GM12872 (cell line): ENCODE measurements at regions not wholly inside any gene's neighbourhood (a gene's known extent, or its start where the extent isn't known, plus 50 kb on each side); places are given as distances from the start of the nearest gene placed in this dataset.

ENCODE experiments used
- TF ChIP-seq, protein P1 (sequence below): IDR thresholded peaks from 3 replicates; pipeline ENCODE4 v1.5.1; 2011; ENCODE audit warnings: low read depth, mild to moderate bottlenecking, low read length, moderate library complexity; ENCODE audit not compliant: insufficient read depth

DNA sequence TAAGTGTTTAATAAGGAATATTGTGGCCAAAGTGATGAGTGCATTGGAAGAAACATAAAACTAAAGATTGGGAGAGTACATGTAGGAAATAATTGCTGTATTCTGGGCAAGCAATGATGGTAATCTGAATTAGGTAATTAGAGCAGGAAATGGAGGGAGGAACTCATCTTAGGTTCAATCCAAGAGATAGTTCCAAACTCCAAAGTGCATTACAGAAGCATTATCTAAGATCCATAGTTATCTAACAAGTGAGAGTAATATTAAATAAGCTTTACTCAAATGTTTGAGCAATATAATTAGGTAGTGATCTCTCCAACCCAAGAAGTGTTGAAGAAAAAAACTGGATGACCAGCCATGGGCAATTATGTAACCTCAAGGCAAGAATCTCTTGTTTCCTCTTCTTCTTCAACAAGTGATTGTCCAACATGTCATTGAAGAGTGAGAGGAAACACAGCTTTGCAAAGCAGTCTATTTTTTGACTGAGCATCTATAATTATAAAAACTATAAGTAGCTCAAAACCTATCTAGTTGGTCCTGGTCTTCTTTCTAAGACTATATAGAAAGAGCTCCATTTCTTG lies 181.2 kb upstream of the TNFAIP3 start:
- TF ChIP-seq, protein P1, sequence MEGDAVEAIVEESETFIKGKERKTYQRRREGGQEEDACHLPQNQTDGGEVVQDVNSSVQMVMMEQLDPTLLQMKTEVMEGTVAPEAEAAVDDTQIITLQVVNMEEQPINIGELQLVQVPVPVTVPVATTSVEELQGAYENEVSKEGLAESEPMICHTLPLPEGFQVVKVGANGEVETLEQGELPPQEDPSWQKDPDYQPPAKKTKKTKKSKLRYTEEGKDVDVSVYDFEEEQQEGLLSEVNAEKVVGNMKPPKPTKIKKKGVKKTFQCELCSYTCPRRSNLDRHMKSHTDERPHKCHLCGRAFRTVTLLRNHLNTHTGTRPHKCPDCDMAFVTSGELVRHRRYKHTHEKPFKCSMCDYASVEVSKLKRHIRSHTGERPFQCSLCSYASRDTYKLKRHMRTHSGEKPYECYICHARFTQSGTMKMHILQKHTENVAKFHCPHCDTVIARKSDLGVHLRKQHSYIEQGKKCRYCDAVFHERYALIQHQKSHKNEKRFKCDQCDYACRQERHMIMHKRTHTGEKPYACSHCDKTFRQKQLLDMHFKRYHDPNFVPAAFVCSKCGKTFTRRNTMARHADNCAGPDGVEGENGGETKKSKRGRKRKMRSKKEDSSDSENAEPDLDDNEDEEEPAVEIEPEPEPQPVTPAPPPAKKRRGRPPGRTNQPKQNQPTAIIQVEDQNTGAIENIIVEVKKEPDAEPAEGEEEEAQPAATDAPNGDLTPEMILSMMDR: no peak

DNA sequence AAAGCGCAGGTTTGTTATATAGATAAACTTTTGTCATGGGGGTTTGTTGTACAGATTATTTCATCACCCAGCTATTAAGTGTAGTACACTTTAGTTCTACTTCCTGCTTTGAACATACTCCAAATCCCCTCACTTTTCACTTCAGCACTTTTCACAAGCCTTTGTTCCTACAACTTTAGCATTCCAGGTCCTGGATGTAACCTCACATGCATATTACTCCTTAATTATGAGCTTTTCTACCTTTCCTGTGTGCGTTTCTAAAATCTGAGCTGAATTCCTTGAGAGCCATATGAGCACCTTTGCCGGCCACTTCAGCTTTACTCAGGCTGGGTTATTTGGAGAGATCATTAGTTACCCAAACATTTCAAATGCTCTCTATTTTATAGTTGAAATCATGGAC lies 179.2 kb upstream of the TNFAIP3 start:
- TF ChIP-seq, protein P1: no peak

DNA sequence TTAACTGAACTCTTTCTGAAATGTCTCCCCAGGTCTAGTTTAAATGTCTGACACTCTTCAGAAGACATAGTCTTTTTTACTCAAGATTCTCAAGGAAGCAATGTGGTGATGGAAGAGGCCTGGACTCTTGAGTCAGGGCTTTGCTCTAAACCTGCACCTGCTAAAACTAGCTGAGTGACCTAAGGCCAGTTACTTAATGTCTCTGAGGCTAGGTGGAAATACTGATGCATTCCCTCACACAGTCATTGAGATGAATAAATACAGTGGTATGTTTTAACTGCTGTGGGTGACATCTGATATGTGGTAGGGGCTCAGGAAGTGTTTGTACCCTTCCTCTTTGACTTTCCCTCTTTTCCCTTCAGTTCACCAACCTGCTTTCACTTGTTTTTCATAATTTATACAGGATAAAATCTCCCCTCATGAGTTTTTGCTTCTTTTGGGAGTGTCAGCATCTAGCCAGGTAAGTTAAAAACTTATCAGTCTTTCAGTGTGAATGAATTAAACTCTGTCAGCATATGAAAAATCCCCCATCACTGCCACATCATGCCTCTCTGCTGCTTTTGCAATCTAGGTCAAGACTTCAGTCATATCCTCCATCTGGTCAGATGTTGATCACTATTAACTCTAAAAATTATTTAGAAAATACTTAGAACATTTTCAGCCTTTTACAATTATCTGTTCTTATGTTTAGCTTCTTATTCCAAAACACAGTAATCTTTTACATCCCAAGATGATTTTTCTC lies 178.7 kb upstream of the TNFAIP3 start:
- TF ChIP-seq, protein P1: no peak

DNA sequence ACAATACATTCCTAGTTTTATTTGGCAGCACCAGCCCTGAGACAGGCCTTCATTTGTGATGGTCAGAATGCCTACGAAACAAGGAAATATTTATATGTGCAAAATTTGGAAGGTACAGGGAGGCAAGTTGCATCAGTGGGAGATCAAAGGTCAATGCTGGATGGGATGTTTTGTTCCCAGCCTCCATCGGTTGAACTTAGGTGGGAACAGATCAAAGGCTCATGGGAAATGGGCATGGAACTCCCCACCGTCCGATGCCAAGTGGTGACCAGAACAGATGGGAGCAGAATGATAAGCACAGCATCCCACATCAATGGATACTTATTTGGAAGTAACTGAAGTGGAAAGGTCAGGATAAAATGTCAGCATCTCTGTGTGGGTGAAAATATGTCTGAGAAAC lies 177.7 kb upstream of the TNFAIP3 start:
- TF ChIP-seq, protein P1: no peak

DNA sequence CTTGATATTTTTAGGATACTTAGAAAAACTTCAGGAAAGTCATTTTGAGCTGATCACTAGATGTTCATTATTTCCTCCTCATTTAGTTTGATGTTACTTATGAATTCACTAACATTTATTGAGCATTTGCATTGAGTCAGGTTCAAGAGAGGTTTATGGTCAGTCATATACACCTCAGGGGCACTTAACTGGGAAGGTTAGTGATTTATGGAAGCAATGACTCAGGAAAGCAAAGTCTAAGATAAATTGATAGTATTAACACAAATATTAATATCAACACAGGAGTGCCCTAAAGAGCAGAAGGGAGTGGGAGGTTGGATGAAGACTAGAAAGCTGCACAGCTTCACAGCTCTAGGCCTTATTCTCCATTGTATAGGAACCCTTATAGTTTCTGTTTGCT lies 177.0 kb upstream of the TNFAIP3 start:
- TF ChIP-seq, protein P1: no peak

DNA sequence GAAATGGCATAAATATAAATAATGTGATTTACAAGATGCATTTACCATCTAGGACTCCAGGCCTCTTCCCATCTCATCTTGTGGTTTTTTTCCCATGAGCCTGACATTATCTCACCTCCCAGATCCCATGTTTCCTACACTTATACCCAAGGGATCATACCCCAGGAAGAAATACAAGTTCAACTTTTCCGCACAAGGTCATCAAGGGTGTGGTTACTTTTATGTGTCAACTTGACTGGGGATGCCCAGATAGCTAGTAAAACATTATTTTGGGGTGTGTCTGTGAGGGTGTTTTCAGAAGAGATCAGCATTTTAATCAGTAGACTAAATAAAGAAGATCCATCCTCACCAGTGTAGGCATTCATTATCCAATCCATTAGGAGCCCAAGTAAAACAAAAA lies 176.3 kb upstream of the TNFAIP3 start:
- TF ChIP-seq, protein P1: no peak

GRCh38 chr6:137692308-137692707 lies 174.8 kb upstream of the TNFAIP3 start:
- TF ChIP-seq, protein P1: no peak
